HepG2 (cell line): ENCODE measurements at regions not wholly inside any gene's neighbourhood (a gene's known extent, or its start where the extent isn't known, plus 50 kb on each side); places are given as distances from the start of the nearest gene placed in this dataset.
A peak's percentile ranks its signal among the peaks of the same experiment; 100 is the strongest.

Experiments
- ATAC-seq: fragments of 200-7000 bp; cut with Tn5 transposase; 3 replicates; pipeline ENCODE4 v1.9.1; 2020; ENCODE audit warnings: mild to moderate bottlenecking, moderate library complexity
- BruUV-seq: library from RNA; stranded (reverse); fragments of 400-500 nt; replicated peaks from 2 replicates; lab custom pipeline; 2021; lab: Mats Ljungman, UMichigan
- CTCF ChIA-PET: fragments of 300-600 bp; formaldehyde crosslinking; extraction: SDS; loops from one replicate; lab custom pipeline; 2021; ENCODE audit warnings: low total read pairs, inconsistent platforms, low intra/inter-chr PET ratio; lab: Yijun Ruan, JAX
- POLR2A ChIA-PET: fragments of 350-600 bp; sonication (Branson Sonifier 250); formaldehyde crosslinking; loops from one replicate; lab custom pipeline; 2020; ENCODE audit warnings: antibody characterized with exemption, inconsistent platforms; lab: Yijun Ruan, JAX
- DNase-seq: peaks from one replicate; pipeline ENCODE4 v3.0.0-alpha.2; 2015; ENCODE audit warnings: low spot score
- FAIRE-seq: peaks from 3 replicates; lab custom pipeline; 2011; peaks lifted over from hg19 to GRCh38; lab: Jason Lieb, UNC
- H2AFZ ChIP-seq: one replicate; pipeline ENCODE4 v1.6.1; 2011; ENCODE audit warnings: low read length, inconsistent platforms
- H3K27ac ChIP-seq: fragments of 300-600 bp; 3 replicates; pipeline ENCODE4 v1.8.0; 2011; ENCODE audit warnings: mixed run types, mild to moderate bottlenecking, mixed read lengths, low read length, inconsistent platforms; ENCODE audit not compliant: insufficient read depth; ENCODE audit errors: extremely low read length
- H3K27me3 ChIP-seq, 2 experiments: fragments of 200-600 bp in 1 of 2; 2 replicates in 1 of 2; 3 replicates in 1 of 2; pipeline versions ENCODE4 v1.6.0 to v1.8.0; 2011; ENCODE audit warnings: low read length in 2 of 2, mild to moderate bottlenecking in 2 of 2, moderate library complexity in 2 of 2, inconsistent platforms in 1 of 2; ENCODE audit not compliant: insufficient read depth in 2 of 2, control insufficient read depth in 1 of 2
- H3K36me3 ChIP-seq, 2 experiments: fragments of 200-600 bp in 1 of 2; replicated peaks in 1 of 2; 2 replicates in 1 of 2; 3 replicates in 1 of 2; pipeline versions ENCODE4 v1.5.1 to v1.8.0; 2011; ENCODE audit warnings: low read length in 2 of 2, inconsistent platforms in 1 of 2; ENCODE audit not compliant: insufficient read depth in 2 of 2, control insufficient read depth in 1 of 2
- H3K4me1 ChIP-seq: 2 replicates; pipeline ENCODE4 v1.5.1; 2012; ENCODE audit warnings: low read length, inconsistent platforms; ENCODE audit not compliant: insufficient read depth
- H3K4me2 ChIP-seq: 2 replicates; pipeline ENCODE4 v1.6.0; 2011; ENCODE audit warnings: low read depth, low read length, inconsistent platforms
- H3K4me3 ChIP-seq, 3 experiments: fragments of 200-600 bp in 1 of 3; sonication (generic), shearing (Covaris generic) in 1 of 3; replicated peaks in 1 of 3; 2 replicates each; pipeline ENCODE4 v1.5.1; 2011 to 2016; ENCODE audit warnings: low read length in 3 of 3, inconsistent platforms in 2 of 3, low read depth in 2 of 3, mild to moderate bottlenecking in 2 of 3, control low read depth in 1 of 3, mixed read lengths in 1 of 3; ENCODE audit not compliant: insufficient read depth in 1 of 3
- H3K79me2 ChIP-seq: one replicate; pipeline ENCODE4 v1.6.1; 2011; ENCODE audit warnings: low read length, inconsistent platforms; ENCODE audit not compliant: insufficient read depth
- H3K9ac ChIP-seq: 2 replicates; pipeline ENCODE4 v1.6.0; 2011; ENCODE audit warnings: mild to moderate bottlenecking, low read depth, low read length, inconsistent platforms; ENCODE audit not compliant: insufficient read depth
- H3K9me3 ChIP-seq: 2 replicates; pipeline ENCODE4 v1.5.1; 2012; ENCODE audit warnings: mild to moderate bottlenecking, low read length
- H4K20me1 ChIP-seq: 2 replicates; pipeline ENCODE4 v1.6.0; 2011; ENCODE audit warnings: inconsistent platforms, mild to moderate bottlenecking, low read length, moderate library complexity; ENCODE audit not compliant: insufficient read depth
- CAMTA2 ChIP-seq: sonication (generic); formaldehyde crosslinking; IDR thresholded peaks from 2 replicates; pipeline ENCODE4 v1.4.0; 2020; ENCODE audit warnings: mild to moderate bottlenecking, missing genetic modification reagents, borderline replicate concordance
- GTF3A ChIP-seq: sonication (generic); formaldehyde crosslinking; conservative IDR thresholded peaks from 2 replicates; pipeline ENCODE4 v1.4.0; 2020; ENCODE audit warnings: mild to moderate bottlenecking, missing genetic modification reagents
- KLF16 ChIP-seq, 2 experiments: sonication (generic) in 1 of 2; formaldehyde crosslinking in 1 of 2; IDR thresholded peaks; 2 replicates each; pipeline versions ENCODE4 v1.6.1 to v1.8.0; 2016 to 2023; ENCODE audit warnings: missing genetic modification reagents in 2 of 2, missing compliant biosample characterization in 1 of 2
- MEIS2 ChIP-seq: sonication (generic); formaldehyde crosslinking; IDR thresholded peaks from 2 replicates; pipeline ENCODE4 v1.9.0; 2021; ENCODE audit warnings: mild to moderate bottlenecking, missing genetic modification reagents
- MYC ChIP-seq: sonication (generic); formaldehyde crosslinking; IDR thresholded peaks from 2 replicates; pipeline ENCODE4 v1.9.0; 2021; ENCODE audit warnings: missing genetic modification reagents, borderline replicate concordance
- NFYC ChIP-seq: IDR thresholded peaks from 2 replicates; pipeline ENCODE4 v1.6.1; 2016; ENCODE audit warnings: missing genetic modification reagents, missing compliant biosample characterization
- TAF15 ChIP-seq: fragments of 200-400 bp; formaldehyde crosslinking; IDR thresholded peaks from one replicate; pipeline ENCODE4 v1.6.1; 2018; ENCODE audit warnings: mild to moderate bottlenecking, low read depth, low read length; ENCODE audit not compliant: poor library complexity, severe bottlenecking
- TCF7 ChIP-seq: sonication (generic); IDR thresholded peaks from 2 replicates; pipeline ENCODE4 v1.6.1; 2016; ENCODE audit warnings: antibody characterized with exemption, low read depth
- TGIF2 ChIP-seq: IDR thresholded peaks from 2 replicates; pipeline ENCODE4 v1.6.1; 2016; ENCODE audit warnings: control low read depth, missing compliant biosample characterization
- TP53 ChIP-seq: sonication (generic); formaldehyde crosslinking; conservative IDR thresholded peaks from 2 replicates; pipeline ENCODE4 v1.4.0; 2020; ENCODE audit warnings: missing genetic modification reagents
- ZFY ChIP-seq: sonication (generic); formaldehyde crosslinking; IDR thresholded peaks from 2 replicates; pipeline ENCODE4 v1.4.0; 2020; ENCODE audit warnings: missing genetic modification reagents
- ZKSCAN8 ChIP-seq: IDR thresholded peaks from 2 replicates; pipeline ENCODE4 v1.6.1; 2016; ENCODE audit warnings: borderline replicate concordance, missing genetic modification reagents, missing compliant biosample characterization
- ZNF367 ChIP-seq: sonication (generic); formaldehyde crosslinking; IDR thresholded peaks from 2 replicates; pipeline ENCODE4 v1.4.0; 2020; ENCODE audit warnings: missing genetic modification reagents, borderline replicate concordance
- ZNF737 ChIP-seq: sonication (generic); formaldehyde crosslinking; IDR thresholded peaks from 2 replicates; pipeline ENCODE4 v1.5.0; 2020; ENCODE audit warnings: missing genetic modification reagents, mild to moderate bottlenecking, borderline replicate concordance
- ZNF788 ChIP-seq: sonication (generic); formaldehyde crosslinking; IDR thresholded peaks from 2 replicates; pipeline ENCODE4 v1.5.0; 2020; ENCODE audit warnings: mild to moderate bottlenecking, missing genetic modification reagents, borderline replicate concordance
- ZNF878 ChIP-seq: sonication (generic); formaldehyde crosslinking; IDR thresholded peaks from 2 replicates; pipeline ENCODE4 v1.8.1; 2023; ENCODE audit warnings: mild to moderate bottlenecking, missing genetic modification reagents, moderate library complexity
- whole genome bisulfite sequencing: methylation state at CpG from one replicate; pipeline ENCODE4 v1.1.6; 2017; ENCODE audit warnings: low lambda C conversion rate; 5-methylcytosine and 5-hydroxymethylcytosine counted together
- in situ Hi-C: cut with HindIII; loops from 2 replicates; pipeline ENCODE4 v1.10.0; 2017; ENCODE audit warnings: low pct_unique_long_range_greater_than_20kb; ENCODE audit not compliant: extremely low pct_ligation_motif_present
- intact Hi-C: fragments of 100-400 bp; cut with micrococcal nuclease; formaldehyde crosslinking; loops from one replicate; pipeline ENCODE4 v1.10.0; 2022; ENCODE audit not compliant: unreplicated experiment
- TF ChIP-seq, protein P1 (sequence below): sonication (generic); formaldehyde crosslinking; IDR thresholded peaks from 2 replicates; pipeline ENCODE4 v1.8.0; 2022; ENCODE audit warnings: missing genetic modification reagents, mild to moderate bottlenecking, borderline replicate concordance
- TF ChIP-seq, protein P2 (sequence below): IDR thresholded peaks from 2 replicates; pipeline ENCODE4 v1.6.1; 2016; ENCODE audit warnings: low read depth, control low read depth
- TF ChIP-seq, protein P3 (sequence below): sonication (generic); formaldehyde crosslinking; IDR thresholded peaks from 2 replicates; pipeline ENCODE4 v1.8.1; 2023; ENCODE audit warnings: mild to moderate bottlenecking, inconsistent platforms, moderate library complexity, missing genetic modification reagents, borderline replicate concordance
- TF ChIP-seq, protein P4 (sequence below): sonication (generic); formaldehyde crosslinking; conservative IDR thresholded peaks from 2 replicates; pipeline ENCODE4 v1.8.0; 2022; ENCODE audit warnings: missing genetic modification reagents

DNA sequence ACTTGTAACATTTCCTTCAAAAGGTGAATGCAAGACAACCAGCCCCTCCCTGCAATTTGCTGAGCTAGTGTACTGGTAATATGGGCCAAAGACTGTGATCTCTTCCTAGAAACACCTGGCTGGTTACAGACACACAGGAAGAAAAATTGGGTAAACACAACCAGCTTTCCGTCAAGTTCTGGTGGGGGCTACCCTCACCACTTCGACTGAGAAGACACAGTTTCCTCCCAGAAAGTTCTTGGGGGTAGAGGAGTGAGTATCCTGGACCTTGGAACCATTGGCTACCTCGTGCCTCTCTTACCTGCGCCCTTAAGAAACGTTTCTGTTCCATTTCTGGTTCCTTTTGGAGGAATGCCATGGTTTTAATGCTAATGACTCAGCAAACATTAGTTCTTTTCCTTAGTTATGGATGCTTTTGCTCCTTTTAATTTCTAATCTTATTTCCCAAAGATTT, 120.9 kb upstream of the DLX2 start (continued):
- TF ChIP-seq ZFY (CRISPR knock-in tag) (no peak), ZNF367 (no peak), TAF15 (no peak), MYC (CRISPR knock-in tag) (no peak), ZNF737 (CRISPR knock-in tag) (no peak)
- TF ChIP-seq, protein P1, sequence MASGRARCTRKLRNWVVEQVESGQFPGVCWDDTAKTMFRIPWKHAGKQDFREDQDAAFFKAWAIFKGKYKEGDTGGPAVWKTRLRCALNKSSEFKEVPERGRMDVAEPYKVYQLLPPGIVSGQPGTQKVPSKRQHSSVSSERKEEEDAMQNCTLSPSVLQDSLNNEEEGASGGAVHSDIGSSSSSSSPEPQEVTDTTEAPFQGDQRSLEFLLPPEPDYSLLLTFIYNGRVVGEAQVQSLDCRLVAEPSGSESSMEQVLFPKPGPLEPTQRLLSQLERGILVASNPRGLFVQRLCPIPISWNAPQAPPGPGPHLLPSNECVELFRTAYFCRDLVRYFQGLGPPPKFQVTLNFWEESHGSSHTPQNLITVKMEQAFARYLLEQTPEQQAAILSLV (CRISPR knock-in tag) = no peak
- TF ChIP-seq, protein P2, sequence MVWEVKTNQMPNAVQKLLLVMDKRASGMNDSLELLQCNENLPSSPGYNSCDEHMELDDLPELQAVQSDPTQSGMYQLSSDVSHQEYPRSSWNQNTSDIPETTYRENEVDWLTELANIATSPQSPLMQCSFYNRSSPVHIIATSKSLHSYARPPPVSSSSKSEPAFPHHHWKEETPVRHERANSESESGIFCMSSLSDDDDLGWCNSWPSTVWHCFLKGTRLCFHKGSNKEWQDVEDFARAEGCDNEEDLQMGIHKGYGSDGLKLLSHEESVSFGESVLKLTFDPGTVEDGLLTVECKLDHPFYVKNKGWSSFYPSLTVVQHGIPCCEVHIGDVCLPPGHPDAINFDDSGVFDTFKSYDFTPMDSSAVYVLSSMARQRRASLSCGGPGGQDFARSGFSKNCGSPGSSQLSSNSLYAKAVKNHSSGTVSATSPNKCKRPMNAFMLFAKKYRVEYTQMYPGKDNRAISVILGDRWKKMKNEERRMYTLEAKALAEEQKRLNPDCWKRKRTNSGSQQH (CRISPR knock-in tag) = no peak

DNA sequence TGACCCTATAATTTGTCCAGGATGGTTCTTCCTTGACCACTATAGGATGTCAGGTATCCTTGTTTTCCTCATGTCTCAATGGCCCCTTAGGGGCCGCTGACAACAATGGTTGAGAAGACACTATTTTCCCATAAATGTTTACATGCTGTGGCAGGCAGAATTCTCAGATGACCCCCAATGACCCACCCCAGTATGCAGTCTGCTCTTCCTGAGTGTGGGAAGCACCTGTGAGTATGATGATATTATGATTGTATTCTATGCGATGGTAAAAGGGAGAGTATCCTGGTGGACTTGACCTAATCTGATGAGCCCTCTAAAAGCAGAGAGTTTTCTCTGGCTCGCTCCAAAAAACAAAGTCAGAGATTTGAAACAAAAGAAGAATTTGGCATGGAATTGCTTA, 123.1 kb upstream of the DLX2 start:
- H3K27ac ChIP-seq = no peak overlapping the region
- peaks cover 1 to 19% of the 10 kb centered on the region in 2 experiments; a peak in 4 of 5 replicates for H3K27me3 ChIP-seq
- H3K4me3 ChIP-seq = no peak overlapping the region
- ATAC-seq = peak; percentile 16; the same call in 1 of the 3 replicates
- H3K4me1 ChIP-seq = peaks cover 15% of the 10 kb centered on the region; the same call in 1 of the 2 replicates
- DNase-seq = no peak
- H4K20me1 ChIP-seq = no peaks in the 10 kb centered on the region
- FAIRE-seq = no peak
- no peak overlapping the region for H3K9ac ChIP-seq
- no TSS peak for BruUV-seq
- H3K79me2 ChIP-seq = no peaks in the 10 kb centered on the region
- intact Hi-C loops (loop anchor here (1.0 to 2.0 kb wide), 2 partner anchors 53 to 240 kb away; no protein-coding TSS in a partner anchor), in situ Hi-C loops (no loop called here)
- H3K36me3 ChIP-seq = no peaks in the 10 kb centered on the region
- no peaks in the 10 kb centered on the region for H3K9me3 ChIP-seq
- 71% methylated on average over 3 of the region's 3 CpGs for WGBS
- CTCF ChIA-PET = interaction anchor here (1.6 kb wide), 2 partner anchors 236 to 241 kb away, joined by 4 to 8 read pairs; no protein-coding TSS in a partner anchor
- H2AFZ ChIP-seq = no peak overlapping the region
- no peak overlapping the region for H3K4me2 ChIP-seq
- POLR2A ChIA-PET = no interaction called here
- TF ChIP-seq ZNF878 (CRISPR knock-in tag) = no peak
- TF ChIP-seq TGIF2 = no peak
- TF ChIP-seq, protein P3, sequence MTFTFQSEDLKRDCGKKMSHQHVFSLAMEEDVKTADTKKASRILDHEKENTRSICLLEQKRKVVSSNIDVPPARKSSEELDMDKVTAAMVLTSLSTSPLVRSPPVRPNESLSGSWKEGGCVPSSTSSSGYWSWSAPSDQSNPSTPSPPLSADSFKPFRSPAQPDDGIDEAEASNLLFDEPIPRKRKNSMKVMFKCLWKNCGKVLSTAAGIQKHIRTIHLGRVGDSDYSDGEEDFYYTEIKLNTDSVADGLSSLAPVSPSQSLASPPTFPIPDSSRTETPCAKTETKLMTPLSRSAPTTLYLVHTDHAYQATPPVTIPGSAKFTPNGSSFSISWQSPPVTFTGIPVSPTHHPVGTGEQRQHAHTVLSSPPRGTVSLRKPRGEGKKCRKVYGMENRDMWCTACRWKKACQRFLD (CRISPR knock-in tag) = no peak
- TF ChIP-seq TCF7 = no peak
- TF ChIP-seq, protein P4, sequence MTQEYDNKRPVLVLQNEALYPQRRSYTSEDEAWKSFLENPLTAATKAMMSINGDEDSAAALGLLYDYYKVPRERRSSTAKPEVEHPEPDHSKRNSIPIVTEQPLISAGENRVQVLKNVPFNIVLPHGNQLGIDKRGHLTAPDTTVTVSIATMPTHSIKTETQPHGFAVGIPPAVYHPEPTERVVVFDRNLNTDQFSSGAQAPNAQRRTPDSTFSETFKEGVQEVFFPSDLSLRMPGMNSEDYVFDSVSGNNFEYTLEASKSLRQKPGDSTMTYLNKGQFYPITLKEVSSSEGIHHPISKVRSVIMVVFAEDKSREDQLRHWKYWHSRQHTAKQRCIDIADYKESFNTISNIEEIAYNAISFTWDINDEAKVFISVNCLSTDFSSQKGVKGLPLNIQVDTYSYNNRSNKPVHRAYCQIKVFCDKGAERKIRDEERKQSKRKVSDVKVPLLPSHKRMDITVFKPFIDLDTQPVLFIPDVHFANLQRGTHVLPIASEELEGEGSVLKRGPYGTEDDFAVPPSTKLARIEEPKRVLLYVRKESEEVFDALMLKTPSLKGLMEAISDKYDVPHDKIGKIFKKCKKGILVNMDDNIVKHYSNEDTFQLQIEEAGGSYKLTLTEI (CRISPR knock-in tag) = no peak
- no peak for TF ChIP-seq ZNF788 (CRISPR knock-in tag)
- TF ChIP-seq GTF3A (CRISPR knock-in tag) = no peak
- no peak for TF ChIP-seq CAMTA2 (CRISPR knock-in tag)
- TF ChIP-seq KLF16 (CRISPR knock-in tag; IDR thresholded peaks at IDR 0.05) = no peak
- TF ChIP-seq TP53 (CRISPR knock-in tag) = no peak
- no peak for TF ChIP-seq NFYC
- TF ChIP-seq MEIS2 (CRISPR knock-in tag) = no peak
- TF ChIP-seq ZKSCAN8 (CRISPR knock-in tag) = no peak
